ENCODE measurements at regions not wholly inside any gene's neighbourhood (a gene's known extent, or its start where the extent isn't known, plus 50 kb on each side); places are given as distances from the start of the nearest gene placed in this dataset.

DNA sequence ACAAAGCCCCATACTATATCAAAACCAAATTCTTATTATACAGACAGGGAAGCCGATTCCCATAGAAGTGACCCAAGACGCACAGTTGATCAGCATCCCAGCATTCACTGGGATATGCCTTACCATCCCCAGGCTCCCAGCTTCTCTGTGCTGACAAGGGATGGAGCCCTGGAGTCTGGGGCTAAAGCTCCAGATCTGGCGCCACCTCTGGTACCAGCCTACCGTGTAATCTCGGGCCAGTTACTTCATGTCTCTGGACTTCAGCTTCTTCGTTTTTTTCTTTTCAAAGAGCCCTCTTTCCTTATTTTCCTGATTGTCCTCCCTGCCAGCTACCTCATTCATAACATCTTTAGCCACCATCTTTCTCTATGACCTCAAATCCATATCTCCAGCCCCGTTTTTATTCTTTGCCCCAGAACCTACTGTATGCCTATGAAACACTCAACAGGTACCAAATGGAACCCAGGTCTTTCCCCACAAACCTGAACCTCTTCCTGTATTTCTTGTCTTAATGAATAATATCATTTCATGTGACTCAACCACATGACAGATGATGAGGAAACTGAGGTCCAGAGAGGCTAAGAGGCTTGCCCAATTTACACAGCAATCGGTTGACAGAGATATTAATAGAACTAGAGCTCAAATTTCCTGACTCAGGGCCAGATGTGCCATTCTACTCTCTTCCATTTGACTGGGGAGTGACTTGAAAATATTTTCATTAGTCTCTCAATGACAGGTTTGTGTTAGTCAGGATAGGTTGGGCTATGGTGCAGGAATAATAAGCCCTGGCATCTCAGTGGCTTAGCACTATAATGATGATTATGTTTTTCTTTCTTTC, 85.4 kb upstream of the TLE3 start:
- no peak for DNase-seq
- peaks cover 5% of the 10 kb centered on the region for H3K27me3 Mint-ChIP-seq (ENCODE audit: low read depth)
- ATAC-seq, result no peak
- H3K4me1 Mint-ChIP-seq (ENCODE audit: low read depth), result peaks cover 1% of the 10 kb centered on the region
- H3K4me3 Mint-ChIP-seq, result no peak overlapping the region
- H3K9me3 Mint-ChIP-seq, result no peaks in the 10 kb centered on the region
- H3K36me3 Mint-ChIP-seq (ENCODE audit: insufficient read depth), result no peaks in the 10 kb centered on the region

- no peaks in the 10 kb centered on the region for H3K36me3 Mint-ChIP-seq (ENCODE audit: insufficient read depth)
- DNase-seq, result no peak
- ATAC-seq, result no peak
- peaks cover 1% of the 10 kb centered on the region for H3K4me1 Mint-ChIP-seq (ENCODE audit: low read depth)
- no peak overlapping the region for H3K4me3 Mint-ChIP-seq
- peaks cover 5% of the 10 kb centered on the region for H3K27me3 Mint-ChIP-seq (ENCODE audit: low read depth)
- H3K9me3 Mint-ChIP-seq, result no peaks in the 10 kb centered on the region
Observed at GRCh38 chr15:70181626-70182255, 84.0 kb upstream of the TLE3 start.

DNA sequence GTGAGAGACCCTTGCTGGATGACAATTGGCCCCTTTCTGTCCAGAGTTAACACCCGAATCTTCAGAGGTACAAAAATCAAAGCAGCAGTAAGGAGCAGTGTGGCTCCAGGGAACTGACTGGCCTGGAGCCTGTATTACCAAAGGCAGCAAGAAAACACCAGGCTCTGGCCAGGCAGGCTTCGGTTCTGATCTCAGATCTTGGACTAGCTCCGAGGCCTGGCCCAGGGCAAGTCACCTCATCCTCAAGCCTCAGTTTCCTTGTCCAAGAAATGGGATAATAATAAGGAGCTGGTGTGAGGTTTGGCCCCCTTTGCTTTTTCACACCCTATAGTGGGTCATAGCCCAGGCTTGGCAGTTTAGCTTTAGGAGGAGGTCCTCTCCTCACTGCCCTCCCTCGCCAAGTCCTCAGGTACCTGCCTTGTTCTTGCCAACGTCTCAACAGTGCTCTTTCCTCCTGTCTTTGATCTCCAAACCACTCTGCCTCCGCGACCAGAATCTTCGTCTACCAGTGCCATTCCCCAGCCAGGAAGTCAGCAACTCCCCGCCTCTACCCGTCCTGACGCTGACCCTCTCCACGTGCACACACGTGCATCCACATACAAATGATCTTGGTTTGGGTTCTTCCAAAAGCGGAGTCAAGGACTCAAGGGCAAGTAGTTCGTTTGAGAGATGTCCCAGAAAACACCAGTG, 82.6 kb upstream of the TLE3 start:
- Mint-ChIP-seq H3K36me3 (ENCODE audit: insufficient read depth) (no peaks in the 10 kb centered on the region), H3K4me1 (ENCODE audit: low read depth) (peaks cover 1% of the 10 kb centered on the region)
- DNase-seq, result no peak

GRCh38 chr15:70179309-70179892, 81.7 kb upstream of the TLE3 start:
- Mint-ChIP-seq H3K27me3 (ENCODE audit: low read depth) (peaks cover 5% of the 10 kb centered on the region), H3K4me1 (ENCODE audit: low read depth) (peaks cover 1% of the 10 kb centered on the region), H3K9me3 (no peaks in the 10 kb centered on the region), H3K4me3 (no peak overlapping the region), H3K36me3 (ENCODE audit: insufficient read depth) (no peaks in the 10 kb centered on the region)
- ATAC-seq, result no peak
- DNase-seq, result no peak

More for the DNA sequence above, 82.6 kb upstream of the TLE3 start:
- no peak for ATAC-seq
- no peak overlapping the region for H3K4me3 Mint-ChIP-seq
- peaks cover 5% of the 10 kb centered on the region for H3K27me3 Mint-ChIP-seq (ENCODE audit: low read depth)
- H3K9me3 Mint-ChIP-seq, result no peaks in the 10 kb centered on the region

- DNase-seq, result no peak
- no peaks in the 10 kb centered on the region for H3K36me3 Mint-ChIP-seq (ENCODE audit: insufficient read depth)
- H3K4me1 Mint-ChIP-seq (ENCODE audit: low read depth), result peaks cover 1% of the 10 kb centered on the region
- peaks cover 5% of the 10 kb centered on the region for H3K27me3 Mint-ChIP-seq (ENCODE audit: low read depth)
- ATAC-seq, result no peak
- H3K9me3 Mint-ChIP-seq, result no peaks in the 10 kb centered on the region
- H3K4me3 Mint-ChIP-seq, result no peak overlapping the region
Observed at GRCh38 chr15:70178335-70179084, 80.8 kb upstream of the TLE3 start.

GRCh38 chr15:70172566-70173225, 75.0 kb upstream of the TLE3 start:
- DNase-seq, result no peak
- H3K4me3 Mint-ChIP-seq, result no peak overlapping the region
- no peaks in the 10 kb centered on the region for H3K9me3 Mint-ChIP-seq
- no peaks in the 10 kb centered on the region for H3K36me3 Mint-ChIP-seq (ENCODE audit: insufficient read depth)
- H3K27me3 Mint-ChIP-seq (ENCODE audit: low read depth), result no peaks in the 10 kb centered on the region
- ATAC-seq, result no peak
- no peaks in the 10 kb centered on the region for H3K4me1 Mint-ChIP-seq (ENCODE audit: low read depth)

- no peak for DNase-seq
- H3K27me3 Mint-ChIP-seq (ENCODE audit: low read depth), result no peaks in the 10 kb centered on the region
- H3K4me3 Mint-ChIP-seq, result no peak overlapping the region
- H3K9me3 Mint-ChIP-seq, result no peaks in the 10 kb centered on the region
- H3K36me3 Mint-ChIP-seq (ENCODE audit: insufficient read depth), result no peaks in the 10 kb centered on the region
- ATAC-seq, result no peak
- no peaks in the 10 kb centered on the region for H3K4me1 Mint-ChIP-seq (ENCODE audit: low read depth)
Observed at GRCh38 chr15:70172124-70172523, 74.4 kb upstream of the TLE3 start.

GRCh38 chr15:70171256-70171886, 73.7 kb upstream of the TLE3 start:
- no peak overlapping the region for H3K4me3 Mint-ChIP-seq
- ATAC-seq (no peak), DNase-seq (no peak)
- H3K27me3 Mint-ChIP-seq (ENCODE audit: low read depth), result no peaks in the 10 kb centered on the region
- no peaks in the 10 kb centered on the region for H3K4me1 Mint-ChIP-seq (ENCODE audit: low read depth)
- H3K36me3 Mint-ChIP-seq (ENCODE audit: insufficient read depth), result no peaks in the 10 kb centered on the region
- no peaks in the 10 kb centered on the region for H3K9me3 Mint-ChIP-seq

GRCh38 chr15:70170096-70170699, 72.5 kb upstream of the TLE3 start:
- ATAC-seq (no peak), DNase-seq (no peak)
- no peaks in the 10 kb centered on the region for H3K9me3 Mint-ChIP-seq
- no peaks in the 10 kb centered on the region for H3K4me1 Mint-ChIP-seq (ENCODE audit: low read depth)
- H3K36me3 Mint-ChIP-seq (ENCODE audit: insufficient read depth), result no peaks in the 10 kb centered on the region
- H3K4me3 Mint-ChIP-seq, result no peak overlapping the region
- no peaks in the 10 kb centered on the region for H3K27me3 Mint-ChIP-seq (ENCODE audit: low read depth)

GRCh38 chr15:70169147-70169546, 71.4 kb upstream of the TLE3 start:
- Mint-ChIP-seq H3K36me3 (ENCODE audit: insufficient read depth) (no peaks in the 10 kb centered on the region), H3K4me3 (no peak overlapping the region), H3K27me3 (ENCODE audit: low read depth) (no peaks in the 10 kb centered on the region), H3K4me1 (ENCODE audit: low read depth) (no peaks in the 10 kb centered on the region), H3K9me3 (no peaks in the 10 kb centered on the region)
- DNase-seq (no peak), ATAC-seq (no peak)

- Mint-ChIP-seq H3K36me3 (ENCODE audit: insufficient read depth) (no peaks in the 10 kb centered on the region), H3K27me3 (ENCODE audit: low read depth) (no peaks in the 10 kb centered on the region), H3K9me3 (no peaks in the 10 kb centered on the region), H3K4me1 (ENCODE audit: low read depth) (no peaks in the 10 kb centered on the region), H3K4me3 (no peak overlapping the region)
- DNase-seq (no peak), ATAC-seq (no peak)
Observed at GRCh38 chr15:70167155-70167554, 69.4 kb upstream of the TLE3 start.

DNA sequence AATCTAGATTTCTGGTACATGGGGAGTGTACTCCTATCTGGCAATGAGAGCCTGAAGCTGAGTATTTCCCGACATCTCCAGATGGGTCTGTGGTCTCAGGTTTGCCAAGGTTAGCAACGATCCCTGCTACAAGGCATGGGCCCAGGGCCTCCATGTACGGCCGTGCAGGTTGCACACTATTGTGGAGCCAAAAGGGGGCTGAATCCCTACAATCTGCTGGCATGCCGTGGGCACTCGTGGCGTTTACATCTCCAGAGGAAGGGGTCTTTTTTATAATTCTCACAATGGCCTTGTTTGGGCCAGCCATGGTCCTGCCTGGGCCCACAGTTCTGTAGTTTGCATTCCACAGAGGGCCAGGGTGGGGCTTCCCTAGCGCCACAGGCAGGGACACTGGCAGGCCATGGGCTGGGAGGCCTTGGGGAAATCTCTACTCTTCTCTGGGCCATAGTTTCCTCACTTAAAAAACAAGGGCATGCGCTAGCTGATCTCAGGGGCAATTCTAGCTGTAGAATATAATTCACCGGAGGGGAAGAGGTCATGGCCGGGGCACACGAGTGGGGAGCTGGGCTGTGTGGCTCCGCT, 68.9 kb upstream of the TLE3 start:
- H3K9me3 Mint-ChIP-seq, result no peaks in the 10 kb centered on the region
- no peaks in the 10 kb centered on the region for H3K36me3 Mint-ChIP-seq (ENCODE audit: insufficient read depth)
- no peak for DNase-seq
- no peaks in the 10 kb centered on the region for H3K27me3 Mint-ChIP-seq (ENCODE audit: low read depth)
- no peak overlapping the region for H3K4me3 Mint-ChIP-seq
- H3K4me1 Mint-ChIP-seq (ENCODE audit: low read depth), result no peaks in the 10 kb centered on the region
- ATAC-seq, result no peak

Measured in activated T-cell treated with anti-CD3 and anti-CD28 coated beads, Interleukin-2, amount 50 U/mL, for 4 hours (primary cell).